Stimulated activated effector memory CD8-positive, alpha-beta T cell treated with anti-CD3 and anti-CD28 coated beads, Interleukin-12 subunit alpha, Interleukin-12 subunit beta, amount 100 ng/mL, for 72 hours (primary cell): ENCODE measurements at regions not wholly inside any gene's neighbourhood (a gene's known extent, or its start where the extent isn't known, plus 50 kb on each side); places are given as distances from the start of the nearest gene placed in this dataset.

Experiments
- ATAC-seq: fragments of 150-1000 bp; cut with Tn5 transposase; 2 replicates; pipeline ENCODE4 v1.10.0; 2021
- DNase-seq, 2 donors: peaks; one replicate each; pipeline ENCODE4 v3.0.0; 2021 to 2022; ENCODE audit warnings: low spot score in 2 of 2
- H3K27ac Mint-ChIP-seq: one replicate; pipeline ENCODE4 v1.8.0; 2022; ENCODE audit warnings: mild to moderate bottlenecking, mixed read lengths
- H3K36me3 Mint-ChIP-seq: one replicate; pipeline ENCODE4 v1.8.0; 2022; ENCODE audit warnings: mild to moderate bottlenecking, mixed read lengths
- H3K4me1 Mint-ChIP-seq: one replicate; pipeline ENCODE4 v1.8.0; 2022; ENCODE audit warnings: mixed read lengths
- H3K4me3 Mint-ChIP-seq: one replicate; pipeline ENCODE4 v1.8.0; 2022; ENCODE audit warnings: mild to moderate bottlenecking, mixed read lengths
- H3K9me3 Mint-ChIP-seq: one replicate; pipeline ENCODE4 v1.8.0; 2022; ENCODE audit warnings: mixed read lengths

GRCh38 chr2:39523308-39524044 lies 86.4 kb upstream of the MAP4K3 start:
- Mint-ChIP-seq H3K9me3 (peaks cover 2% of the 10 kb centered on the region), H3K27ac (no peak overlapping the region), H3K4me1 (no peaks in the 10 kb centered on the region), H3K36me3 (no peaks in the 10 kb centered on the region), H3K4me3 (no peak overlapping the region)
- no peak for DNase-seq
- peak; percentile 54 for ATAC-seq

- ATAC-seq: no peak
- H3K36me3 Mint-ChIP-seq: no peaks in the 10 kb centered on the region
- no peak for DNase-seq
- peaks cover 2% of the 10 kb centered on the region for H3K9me3 Mint-ChIP-seq
- no peak overlapping the region for H3K27ac Mint-ChIP-seq
- no peak overlapping the region for H3K4me3 Mint-ChIP-seq
- no peaks in the 10 kb centered on the region for H3K4me1 Mint-ChIP-seq
Measured at GRCh38 chr2:39524061-39524460, 87.0 kb upstream of the MAP4K3 start.

GRCh38 chr2:39524756-39525635 lies 87.9 kb upstream of the MAP4K3 start:
- H3K4me1 Mint-ChIP-seq: no peaks in the 10 kb centered on the region
- H3K9me3 Mint-ChIP-seq: peaks cover 2% of the 10 kb centered on the region
- no peak overlapping the region for H3K4me3 Mint-ChIP-seq
- no peaks in the 10 kb centered on the region for H3K36me3 Mint-ChIP-seq
- H3K27ac Mint-ChIP-seq: no peak overlapping the region
- DNase-seq: no peak
- no peak for ATAC-seq

GRCh38 chr2:39525636-39526412 lies 88.7 kb upstream of the MAP4K3 start:
- Mint-ChIP-seq H3K4me3 (no peak overlapping the region), H3K9me3 (peaks cover 2% of the 10 kb centered on the region), H3K4me1 (no peaks in the 10 kb centered on the region), H3K36me3 (no peaks in the 10 kb centered on the region), H3K27ac (no peak overlapping the region)
- no peak for ATAC-seq
- no peak for DNase-seq

- Mint-ChIP-seq H3K27ac (no peak overlapping the region), H3K36me3 (no peaks in the 10 kb centered on the region), H3K4me1 (no peaks in the 10 kb centered on the region), H3K4me3 (no peak overlapping the region), H3K9me3 (no peaks in the 10 kb centered on the region)
- DNase-seq (no peak), ATAC-seq (no peak)
Measured at GRCh38 chr2:39528701-39529100, 91.6 kb upstream of the MAP4K3 start.

GRCh38 chr2:39529836-39530235 lies 92.8 kb upstream of the MAP4K3 start:
- ATAC-seq: no peak
- Mint-ChIP-seq H3K36me3 (no peaks in the 10 kb centered on the region), H3K4me3 (no peak overlapping the region), H3K27ac (no peak overlapping the region), H3K4me1 (no peaks in the 10 kb centered on the region), H3K9me3 (no peaks in the 10 kb centered on the region)
- DNase-seq: no peak

- no peaks in the 10 kb centered on the region for H3K4me1 Mint-ChIP-seq
- H3K9me3 Mint-ChIP-seq: no peaks in the 10 kb centered on the region
- H3K36me3 Mint-ChIP-seq: no peaks in the 10 kb centered on the region
- H3K27ac Mint-ChIP-seq: no peak overlapping the region
- no peak for DNase-seq
- no peak overlapping the region for H3K4me3 Mint-ChIP-seq
- no peak for ATAC-seq
Measured at GRCh38 chr2:39530411-39530866, 93.4 kb upstream of the MAP4K3 start.

- no peak overlapping the region for H3K27ac Mint-ChIP-seq
- peak in 1 of 2 donors; percentile 25 for DNase-seq
- no peak overlapping the region for H3K4me3 Mint-ChIP-seq
- H3K9me3 Mint-ChIP-seq: no peaks in the 10 kb centered on the region
- no peaks in the 10 kb centered on the region for H3K4me1 Mint-ChIP-seq
- ATAC-seq: no peak
- no peaks in the 10 kb centered on the region for H3K36me3 Mint-ChIP-seq
Measured at GRCh38 chr2:39531220-39531777, 94.2 kb upstream of the MAP4K3 start.

- ATAC-seq: no peak
- Mint-ChIP-seq H3K4me3 (no peak overlapping the region), H3K9me3 (no peaks in the 10 kb centered on the region), H3K27ac (no peak overlapping the region), H3K36me3 (no peaks in the 10 kb centered on the region), H3K4me1 (no peaks in the 10 kb centered on the region)
- no peak for DNase-seq
Measured at GRCh38 chr2:39532933-39533332, 95.8 kb upstream of the MAP4K3 start.

GRCh38 chr2:39534095-39534711 lies 97.1 kb upstream of the MAP4K3 start:
- no peaks in the 10 kb centered on the region for H3K36me3 Mint-ChIP-seq

GRCh38 chr2:39535636-39536185 lies 98.6 kb upstream of the MAP4K3 start:
- DNase-seq: peak in 1 of 2 donors; percentile 33
- H3K4me1 Mint-ChIP-seq: no peaks in the 10 kb centered on the region
- no peaks in the 10 kb centered on the region for H3K9me3 Mint-ChIP-seq
- H3K36me3 Mint-ChIP-seq: no peaks in the 10 kb centered on the region
- no peak overlapping the region for H3K4me3 Mint-ChIP-seq
- ATAC-seq: no peak
- no peak overlapping the region for H3K27ac Mint-ChIP-seq

More at GRCh38 chr2:39534095-39534711, 97.1 kb upstream of the MAP4K3 start:
- no peaks in the 10 kb centered on the region for H3K9me3 Mint-ChIP-seq
- DNase-seq: peak in 1 of 2 donors; percentile 28
- no peak overlapping the region for H3K27ac Mint-ChIP-seq
- ATAC-seq: no peak
- no peak overlapping the region for H3K4me3 Mint-ChIP-seq
- no peaks in the 10 kb centered on the region for H3K4me1 Mint-ChIP-seq

- no peaks in the 10 kb centered on the region for H3K9me3 Mint-ChIP-seq
- no peak for DNase-seq
- H3K27ac Mint-ChIP-seq: no peak overlapping the region
- ATAC-seq: peak; percentile 51
- no peaks in the 10 kb centered on the region for H3K4me1 Mint-ChIP-seq
- no peaks in the 10 kb centered on the region for H3K36me3 Mint-ChIP-seq
- H3K4me3 Mint-ChIP-seq: no peak overlapping the region
Measured at GRCh38 chr2:39537150-39537549, 100.1 kb upstream of the MAP4K3 start.

- no peak overlapping the region for H3K4me3 Mint-ChIP-seq
- H3K27ac Mint-ChIP-seq: no peak overlapping the region
Measured at GRCh38 chr2:39538718-39539117, 101.6 kb upstream of the MAP4K3 start.

GRCh38 chr2:39540414-39540813 lies 103.3 kb upstream of the MAP4K3 start:
- no peak overlapping the region for H3K4me3 Mint-ChIP-seq

More at GRCh38 chr2:39538718-39539117, 101.6 kb upstream of the MAP4K3 start:
- Mint-ChIP-seq H3K4me1 (no peaks in the 10 kb centered on the region), H3K36me3 (no peaks in the 10 kb centered on the region), H3K9me3 (no peaks in the 10 kb centered on the region)
- ATAC-seq (no peak), DNase-seq (no peak)

More at GRCh38 chr2:39540414-39540813, 103.3 kb upstream of the MAP4K3 start:
- H3K27ac Mint-ChIP-seq: no peak overlapping the region
- H3K36me3 Mint-ChIP-seq: no peaks in the 10 kb centered on the region
- no peaks in the 10 kb centered on the region for H3K4me1 Mint-ChIP-seq
- ATAC-seq (no peak), DNase-seq (no peak)
- H3K9me3 Mint-ChIP-seq: no peaks in the 10 kb centered on the region
